SK-N-SH (cell line): ENCODE measurements at regions not wholly inside any gene's neighbourhood (a gene's known extent, or its start where the extent isn't known, plus 50 kb on each side); places are given as distances from the start of the nearest gene placed in this dataset.

Experiments used
- CTCF ChIA-PET: fragments of 300-600, 350-600 bp; formaldehyde crosslinking; extraction: SDS; loops from one replicate; lab custom pipeline; 2021; lab: Yijun Ruan, JAX
- POLR2A ChIA-PET: fragments of 350-600 bp; sonication (Branson Sonifier 250); formaldehyde crosslinking; extraction: SDS; loops from one replicate; lab custom pipeline; 2020; ENCODE audit warnings: antibody characterized with exemption, inconsistent platforms; lab: Yijun Ruan, JAX
- DNase-seq: peaks from one replicate; pipeline ENCODE4 v3.0.0; 2012
- H2AFZ ChIP-seq: fragments of 200-600 bp; sonication (generic); 2 replicates; pipeline ENCODE4 v1.8.1; 2016; ENCODE audit warnings: antibody characterized with exemption, mild to moderate bottlenecking, low read depth
- H3F3A ChIP-seq: fragments of 200-600 bp; sonication (generic); replicated peaks from 2 replicates; pipeline ENCODE3; 2016; ENCODE audit warnings: antibody characterized with exemption, mild to moderate bottlenecking; ENCODE audit not compliant: insufficient read depth
- H3K27ac ChIP-seq, 2 experiments: fragments of 200-500 bp in 1 of 2; fragments of 200-600 bp in 1 of 2; sonication (Bioruptor generic) in 1 of 2; sonication (generic), shearing (Covaris generic) in 1 of 2; 2 replicates each; pipeline versions ENCODE4 v1.5.1 to v1.6.1; 2014 to 2016; ENCODE audit warnings: low read depth in 2 of 2, inconsistent platforms in 1 of 2, low read length in 1 of 2, mild to moderate bottlenecking in 1 of 2, mixed read lengths in 1 of 2
- H3K27me3 ChIP-seq: fragments of 200-600 bp; sonication (generic), shearing (Covaris generic); 2 replicates; pipeline ENCODE4 v1.6.1; 2016; ENCODE audit warnings: mixed run types; ENCODE audit not compliant: insufficient read depth
- H3K36me3 ChIP-seq, 2 experiments: fragments of 200-500 bp in 1 of 2; fragments of 200-600 bp in 1 of 2; sonication (Bioruptor generic) in 1 of 2; sonication (generic) in 1 of 2; replicated peaks in 1 of 2; 2 replicates each; pipeline versions ENCODE3 to v1.5.1; 2014 to 2016; ENCODE audit warnings: low read length in 1 of 2, mild to moderate bottlenecking in 1 of 2; ENCODE audit not compliant: insufficient read depth in 2 of 2, control insufficient read depth in 1 of 2
- H3K4me1 ChIP-seq, 2 experiments: fragments of 200-500 bp in 1 of 2; fragments of 200-600 bp in 1 of 2; sonication (Bioruptor generic) in 1 of 2; sonication (generic), shearing (Covaris generic) in 1 of 2; 2 replicates each; pipeline versions ENCODE4 v1.5.1 to v1.6.1; 2014 to 2016; ENCODE audit warnings: low read depth in 1 of 2, low read length in 1 of 2, mixed run types in 1 of 2; ENCODE audit not compliant: insufficient read depth in 2 of 2, control insufficient read depth in 1 of 2
- H3K4me2 ChIP-seq: fragments of 200-600 bp; sonication (generic), shearing (Covaris generic); 2 replicates; pipeline ENCODE4 v1.6.1; 2017; ENCODE audit warnings: mixed run types
- H3K4me3 ChIP-seq, 2 experiments: fragments of 200-500 bp in 1 of 2; fragments of 200-600 bp in 1 of 2; sonication (Bioruptor generic) in 1 of 2; sonication (generic), shearing (Covaris generic) in 1 of 2; 2 replicates each; pipeline versions ENCODE4 v1.5.1 to v1.8.1; 2014 to 2016; ENCODE audit warnings: low read depth in 2 of 2, inconsistent platforms in 1 of 2, low read length in 1 of 2, mild to moderate bottlenecking in 1 of 2, mixed read lengths in 1 of 2, moderate library complexity in 1 of 2
- H3K79me2 ChIP-seq: fragments of 200-600 bp; sonication (generic); 2 replicates; pipeline ENCODE4 v1.8.1; 2017; ENCODE audit warnings: mild to moderate bottlenecking; ENCODE audit not compliant: insufficient read depth
- H3K9ac ChIP-seq: fragments of 200-600 bp; sonication (generic); 2 replicates; pipeline ENCODE4 v1.6.1; 2017; ENCODE audit warnings: mixed run types
- H3K9me2 ChIP-seq: fragments of 200-600 bp; sonication (generic); 2 replicates; pipeline ENCODE4 v1.6.1; 2017; ENCODE audit warnings: mixed run types
- H3K9me3 ChIP-seq: fragments of 200-600 bp; sonication (generic); 2 replicates; pipeline ENCODE4 v1.6.1; 2017; ENCODE audit warnings: mixed run types, mild to moderate bottlenecking, moderate library complexity
- H4K20me1 ChIP-seq: fragments of 200-600 bp; sonication (generic); 2 replicates; pipeline ENCODE4 v1.6.1; 2017; ENCODE audit warnings: mild to moderate bottlenecking, mixed run types; ENCODE audit not compliant: insufficient read depth
- FOSL2 ChIP-seq: IDR thresholded peaks from 2 replicates; pipeline ENCODE4 v1.4.0; 2012; ENCODE audit warnings: low read depth, mild to moderate bottlenecking, moderate library complexity, borderline replicate concordance
- FOXM1 ChIP-seq: IDR thresholded peaks from 2 replicates; pipeline ENCODE4 v1.4.0; 2012; ENCODE audit warnings: low read depth, mild to moderate bottlenecking
- GABPA ChIP-seq: IDR thresholded peaks from 2 replicates; pipeline ENCODE4 v1.4.0; 2012; ENCODE audit warnings: low read depth, mild to moderate bottlenecking
- JUND ChIP-seq: IDR thresholded peaks from 2 replicates; pipeline ENCODE4 v1.4.0; 2012
- MEF2A ChIP-seq: IDR thresholded peaks from 2 replicates; pipeline ENCODE4 v1.4.0; 2012; ENCODE audit warnings: low read depth, borderline replicate concordance
- NFIC ChIP-seq: IDR thresholded peaks from 2 replicates; pipeline ENCODE4 v1.4.0; 2012; ENCODE audit warnings: borderline replicate concordance
- POLR2AphosphoS5 ChIP-seq: IDR thresholded peaks from 2 replicates; pipeline ENCODE4 v1.6.1; 2012; ENCODE audit warnings: low read depth, low read length
- RCOR1 ChIP-seq: fragments of 150-350 bp; IDR thresholded peaks from 2 replicates; pipeline ENCODE4 v1.6.1; 2017; ENCODE audit warnings: antibody characterized with exemption, low read length
- RFX5 ChIP-seq: IDR thresholded peaks from 2 replicates; pipeline ENCODE4 v1.6.1; 2012; ENCODE audit warnings: mild to moderate bottlenecking, improper control_type of control experiment, low read length
- RXRA ChIP-seq: IDR thresholded peaks from 2 replicates; pipeline ENCODE4 v1.4.0; 2012; ENCODE audit warnings: low read depth, mild to moderate bottlenecking, borderline replicate concordance
- SIN3A ChIP-seq: IDR thresholded peaks from 2 replicates; pipeline ENCODE4 v1.6.1; 2012; ENCODE audit warnings: low read depth, mild to moderate bottlenecking, low read length, moderate library complexity, borderline replicate concordance
- SMC3 ChIP-seq: IDR thresholded peaks from 2 replicates; pipeline ENCODE4 v1.6.1; 2012; ENCODE audit warnings: low read depth, low read length, improper control_type of control experiment
- TAF1 ChIP-seq: IDR thresholded peaks from 2 replicates; pipeline ENCODE4 v1.6.1; 2012; ENCODE audit warnings: low read depth, mild to moderate bottlenecking, low read length, moderate library complexity, borderline replicate concordance
- TCF12 ChIP-seq: IDR thresholded peaks from 2 replicates; pipeline ENCODE4 v1.4.0; 2012
- TEAD4 ChIP-seq: IDR thresholded peaks from 2 replicates; pipeline ENCODE4 v1.4.0; 2012; ENCODE audit warnings: mild to moderate bottlenecking, borderline replicate concordance; ENCODE audit not compliant: insufficient read depth
- WGBS: methylation state at CpG from one replicate; pipeline ENCODE4 v1.1.6; 2017; ENCODE audit warnings: low lambda C conversion rate; 5-methylcytosine and 5-hydroxymethylcytosine counted together
- TF ChIP-seq, protein P1 (sequence below): fragments of 150-350 bp; IDR thresholded peaks from 2 replicates; pipeline ENCODE4 v1.6.1; 2016; ENCODE audit warnings: mild to moderate bottlenecking, low read depth, low read length
- TF ChIP-seq, protein P2 (sequence below): IDR thresholded peaks from 2 replicates; pipeline ENCODE4; 2012
- TF ChIP-seq, protein P3 (sequence below): IDR thresholded peaks from 2 replicates; pipeline ENCODE4 v1.6.1; 2012; ENCODE audit warnings: mild to moderate bottlenecking, low read depth, low read length, moderate library complexity
- TF ChIP-seq, protein P4 (sequence below): IDR thresholded peaks from 2 replicates; pipeline ENCODE4 v1.4.0; 2012; ENCODE audit warnings: low read depth

DNA sequence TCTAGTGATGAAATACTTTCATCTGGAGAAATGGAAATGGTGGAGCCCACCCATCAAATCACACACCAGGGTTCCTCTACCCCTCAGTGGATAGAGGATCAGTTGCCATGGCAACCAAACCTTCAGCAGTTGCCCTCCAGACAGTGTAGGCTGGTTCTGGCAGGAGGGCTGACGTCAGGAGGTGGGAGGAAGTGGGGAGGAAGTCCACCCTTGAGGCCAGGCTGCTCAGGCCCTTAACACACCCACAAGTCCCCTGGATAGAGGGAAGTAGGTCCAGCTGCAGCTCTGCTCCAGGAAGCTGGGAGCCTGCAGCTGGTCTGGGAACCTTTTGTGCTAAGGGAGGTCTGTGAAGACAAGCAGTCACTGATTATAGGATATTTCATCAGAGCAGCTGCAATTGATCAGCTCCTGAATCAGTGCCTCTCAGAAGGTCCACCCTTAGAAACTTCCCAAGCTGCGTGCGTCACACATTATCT, 186.6 kb downstream of the MTX2 start:
- H3K27me3 ChIP-seq, result no peaks in the 10 kb centered on the region
- POLR2A ChIA-PET, result interaction anchor here (1.2 to 2.2 kb wide), 7 partner anchors 63 to 325 kb away, joined by 4 to 14 read pairs (median 7); partner anchors contain the start of genes HOXD1 and HOXD8
- no peak overlapping the region for H2AFZ ChIP-seq
- DNase-seq, result peak; percentile 63
- no peak overlapping the region for H3K4me2 ChIP-seq
- CTCF ChIA-PET, result interaction anchor here (0.7 to 5.4 kb wide), 38 partner anchors 10 to 693 kb away, joined by 3 to 154 read pairs (median 5); partner anchors contain the start of genes HOXD1, HOXD9 and MTX2
- no peaks in the 10 kb centered on the region for H3K36me3 ChIP-seq
- H3K4me3 ChIP-seq, result no peak overlapping the region
- H3K9ac ChIP-seq, result no peak overlapping the region
- H3K27ac ChIP-seq, result peak overlapping the region in 1 of 2 experiments; percentile 78; a peak in 2 of 4 replicates
- H3F3A ChIP-seq, result no peaks in the 10 kb centered on the region
- H3K4me1 ChIP-seq, result peaks cover 7 to 16% of the 10 kb centered on the region in 2 experiments; a peak in 3 of 4 replicates
- no peaks in the 10 kb centered on the region for H4K20me1 ChIP-seq
- no peaks in the 10 kb centered on the region for H3K9me3 ChIP-seq
- no peaks in the 10 kb centered on the region for H3K79me2 ChIP-seq
- H3K9me2 ChIP-seq, result no peaks in the 10 kb centered on the region
- TF ChIP-seq SMC3 (peak; percentile 2; the same call in 1 of the 2 replicates), RFX5 (peak; percentile 73; the same call in 1 of the 2 replicates)
- TF ChIP-seq, protein P1, sequence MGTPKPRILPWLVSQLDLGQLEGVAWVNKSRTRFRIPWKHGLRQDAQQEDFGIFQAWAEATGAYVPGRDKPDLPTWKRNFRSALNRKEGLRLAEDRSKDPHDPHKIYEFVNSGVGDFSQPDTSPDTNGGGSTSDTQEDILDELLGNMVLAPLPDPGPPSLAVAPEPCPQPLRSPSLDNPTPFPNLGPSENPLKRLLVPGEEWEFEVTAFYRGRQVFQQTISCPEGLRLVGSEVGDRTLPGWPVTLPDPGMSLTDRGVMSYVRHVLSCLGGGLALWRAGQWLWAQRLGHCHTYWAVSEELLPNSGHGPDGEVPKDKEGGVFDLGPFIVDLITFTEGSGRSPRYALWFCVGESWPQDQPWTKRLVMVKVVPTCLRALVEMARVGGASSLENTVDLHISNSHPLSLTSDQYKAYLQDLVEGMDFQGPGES, result no peak
- WGBS, result 63% methylated on average over 3 of the region's 3 CpGs

DNA sequence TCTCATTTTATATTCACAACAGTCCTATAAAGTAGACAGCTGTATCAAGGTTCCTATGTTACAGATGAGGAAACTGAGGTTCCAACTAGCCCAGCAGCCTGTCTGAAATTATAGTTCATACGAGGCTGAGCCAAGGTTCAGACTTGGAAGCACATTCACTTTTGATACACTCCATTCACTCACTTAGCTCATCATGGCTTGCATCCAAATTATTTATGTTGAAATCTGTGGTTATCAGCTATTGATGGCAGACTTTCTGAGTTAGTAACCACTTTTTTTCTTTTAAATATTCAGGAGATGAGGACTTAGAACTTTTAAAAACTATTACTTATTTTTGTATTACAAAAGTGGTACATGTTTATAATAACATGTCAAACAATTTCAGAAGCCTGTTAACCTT, 188.2 kb downstream of the MTX2 start:
- Histone ChIP-seq H3K27ac (no peak overlapping the region; a peak in 1 of 4 replicates), H3K9ac (no peak overlapping the region), H3K4me1 (peaks cover 15 to 16% of the 10 kb centered on the region in 2 experiments; a peak in 3 of 4 replicates), H3K4me3 (no peak overlapping the region), H3K36me3 (no peaks in the 10 kb centered on the region), H3K9me2 (no peaks in the 10 kb centered on the region), H3F3A (peaks cover 4% of the 10 kb centered on the region), H3K4me2 (no peak overlapping the region), H3K9me3 (no peaks in the 10 kb centered on the region), H4K20me1 (no peaks in the 10 kb centered on the region), H3K27me3 (no peaks in the 10 kb centered on the region), H3K79me2 (no peaks in the 10 kb centered on the region), H2AFZ (no peak overlapping the region)
- TF ChIP-seq NFIC, result no peak
- no peak for TF ChIP-seq JUND
- TF ChIP-seq RXRA, result no peak
- TF ChIP-seq GABPA, result no peak
- no peak for TF ChIP-seq FOXM1
- TF ChIP-seq, protein P2, sequence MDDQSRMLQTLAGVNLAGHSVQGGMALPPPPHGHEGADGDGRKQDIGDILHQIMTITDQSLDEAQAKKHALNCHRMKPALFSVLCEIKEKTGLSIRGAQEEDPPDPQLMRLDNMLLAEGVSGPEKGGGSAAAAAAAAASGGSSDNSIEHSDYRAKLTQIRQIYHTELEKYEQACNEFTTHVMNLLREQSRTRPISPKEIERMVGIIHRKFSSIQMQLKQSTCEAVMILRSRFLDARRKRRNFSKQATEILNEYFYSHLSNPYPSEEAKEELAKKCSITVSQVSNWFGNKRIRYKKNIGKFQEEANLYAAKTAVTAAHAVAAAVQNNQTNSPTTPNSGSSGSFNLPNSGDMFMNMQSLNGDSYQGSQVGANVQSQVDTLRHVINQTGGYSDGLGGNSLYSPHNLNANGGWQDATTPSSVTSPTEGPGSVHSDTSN, result no peak
- TF ChIP-seq, protein P3, sequence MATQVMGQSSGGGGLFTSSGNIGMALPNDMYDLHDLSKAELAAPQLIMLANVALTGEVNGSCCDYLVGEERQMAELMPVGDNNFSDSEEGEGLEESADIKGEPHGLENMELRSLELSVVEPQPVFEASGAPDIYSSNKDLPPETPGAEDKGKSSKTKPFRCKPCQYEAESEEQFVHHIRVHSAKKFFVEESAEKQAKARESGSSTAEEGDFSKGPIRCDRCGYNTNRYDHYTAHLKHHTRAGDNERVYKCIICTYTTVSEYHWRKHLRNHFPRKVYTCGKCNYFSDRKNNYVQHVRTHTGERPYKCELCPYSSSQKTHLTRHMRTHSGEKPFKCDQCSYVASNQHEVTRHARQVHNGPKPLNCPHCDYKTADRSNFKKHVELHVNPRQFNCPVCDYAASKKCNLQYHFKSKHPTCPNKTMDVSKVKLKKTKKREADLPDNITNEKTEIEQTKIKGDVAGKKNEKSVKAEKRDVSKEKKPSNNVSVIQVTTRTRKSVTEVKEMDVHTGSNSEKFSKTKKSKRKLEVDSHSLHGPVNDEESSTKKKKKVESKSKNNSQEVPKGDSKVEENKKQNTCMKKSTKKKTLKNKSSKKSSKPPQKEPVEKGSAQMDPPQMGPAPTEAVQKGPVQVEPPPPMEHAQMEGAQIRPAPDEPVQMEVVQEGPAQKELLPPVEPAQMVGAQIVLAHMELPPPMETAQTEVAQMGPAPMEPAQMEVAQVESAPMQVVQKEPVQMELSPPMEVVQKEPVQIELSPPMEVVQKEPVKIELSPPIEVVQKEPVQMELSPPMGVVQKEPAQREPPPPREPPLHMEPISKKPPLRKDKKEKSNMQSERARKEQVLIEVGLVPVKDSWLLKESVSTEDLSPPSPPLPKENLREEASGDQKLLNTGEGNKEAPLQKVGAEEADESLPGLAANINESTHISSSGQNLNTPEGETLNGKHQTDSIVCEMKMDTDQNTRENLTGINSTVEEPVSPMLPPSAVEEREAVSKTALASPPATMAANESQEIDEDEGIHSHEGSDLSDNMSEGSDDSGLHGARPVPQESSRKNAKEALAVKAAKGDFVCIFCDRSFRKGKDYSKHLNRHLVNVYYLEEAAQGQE, result no peak
- TF ChIP-seq POLR2AphosphoS5, result no peak
- no peak for TF ChIP-seq MEF2A
- TF ChIP-seq SMC3, result no peak
- no peak for TF ChIP-seq TAF1
- TF ChIP-seq RCOR1, result no peak
- TF ChIP-seq TEAD4, result no peak
- TF ChIP-seq, protein P4, sequence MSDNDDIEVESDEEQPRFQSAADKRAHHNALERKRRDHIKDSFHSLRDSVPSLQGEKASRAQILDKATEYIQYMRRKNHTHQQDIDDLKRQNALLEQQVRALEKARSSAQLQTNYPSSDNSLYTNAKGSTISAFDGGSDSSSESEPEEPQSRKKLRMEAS, result no peak
- TF ChIP-seq TCF12, result no peak
- TF ChIP-seq FOSL2, result no peak
- TF ChIP-seq SIN3A, result no peak
- TF ChIP-seq, protein P1, result no peak
- 50% methylated on average over 1 of the region's 1 CpG for WGBS
- POLR2A ChIA-PET, result no interaction called here
- DNase-seq, result no peak
- CTCF ChIA-PET, result interaction anchor here (0.7 to 5.4 kb wide), 7 partner anchors 66 to 331 kb away, joined by 3 to 154 read pairs (median 6); no protein-coding TSS in a partner anchor
